AG04449 (cell line): ENCODE measurements at regions not wholly inside any gene's neighbourhood (a gene's known extent, or its start where the extent isn't known, plus 50 kb on each side); places are given as distances from the start of the nearest gene placed in this dataset.

ENCODE experiments used
- CTCF ChIA-PET: fragments of 350-600 bp; formaldehyde crosslinking; extraction: SDS; loops from one replicate; lab custom pipeline; 2021; ENCODE audit warnings: antibody characterized with exemption; lab: Yijun Ruan, JAX
- POLR2A ChIA-PET: fragments of 400-600, 350-600 bp; formaldehyde crosslinking; extraction: SDS; loops from one replicate; lab custom pipeline; 2020; ENCODE audit warnings: antibody characterized with exemption, inconsistent platforms; lab: Yijun Ruan, JAX
- DNase-seq: peaks from one replicate; pipeline ENCODE4 v3.0.0-alpha.2; 2010; ENCODE audit warnings: low read depth, low spot score
- H3K4me3 ChIP-seq: 2 replicates; pipeline ENCODE4 v1.5.1; 2011; ENCODE audit warnings: low read depth, mild to moderate bottlenecking, control low read depth, low read length
- CTCF ChIP-seq: IDR thresholded peaks from one replicate; pipeline ENCODE4 v1.5.1; 2011; ENCODE audit warnings: mild to moderate bottlenecking, moderate library complexity, low read length, control low read depth, inconsistent platforms; ENCODE audit not compliant: insufficient read depth; ENCODE audit errors: missing control alignments

- POLR2A ChIA-PET, result no interaction called here
- no peak for DNase-seq
- H3K4me3 ChIP-seq, result no peak overlapping the region
- TF ChIP-seq CTCF, result no peak
- CTCF ChIA-PET, result interaction anchor here (1.0 to 7.0 kb wide), 2 partner anchors 11 to 61 kb away, joined by 3 to 70 read pairs; no protein-coding TSS in a partner anchor
Measured at GRCh38 chr2:219701847-219702634, 74.6 kb downstream of the SLC4A3 start.

GRCh38 chr2:219702796-219703545 is 75.5 kb downstream of the SLC4A3 start:
- no peak for TF ChIP-seq CTCF
- ChIA-PET CTCF (interaction anchor here (0.8 to 7.0 kb wide), 3 partner anchors 10 to 62 kb away, joined by 3 to 70 read pairs (median 3); no protein-coding TSS in a partner anchor), POLR2A (no interaction called here)
- no peak overlapping the region for H3K4me3 ChIP-seq
- no peak for DNase-seq

GRCh38 chr2:219704878-219705277 is 77.4 kb downstream of the SLC4A3 start:
- POLR2A ChIA-PET, result no interaction called here
- CTCF ChIA-PET, result interaction anchor here (7.0 kb wide), 1 partner anchor 14 kb away, joined by 70 read pairs; no protein-coding TSS in a partner anchor
- no peak for DNase-seq
- no peak for TF ChIP-seq CTCF
- H3K4me3 ChIP-seq, result no peak overlapping the region

- POLR2A ChIA-PET, result no interaction called here
- CTCF ChIA-PET, result no interaction called here
- no peak for TF ChIP-seq CTCF
- no peak overlapping the region for H3K4me3 ChIP-seq
- DNase-seq, result no peak
Measured at GRCh38 chr2:219706823-219707281, 79.4 kb downstream of the SLC4A3 start.

GRCh38 chr2:219707496-219708285 is 80.3 kb downstream of the SLC4A3 start:
- no peak for TF ChIP-seq CTCF
- POLR2A ChIA-PET, result no interaction called here
- H3K4me3 ChIP-seq, result no peak overlapping the region
- CTCF ChIA-PET, result interaction anchor here (1.6 kb wide), 1 partner anchor 17 kb away, joined by 11 read pairs; no protein-coding TSS in a partner anchor
- DNase-seq, result no peak
